GM18520 (cell line): ENCODE measurements at regions not wholly inside any gene's neighbourhood (a gene's known extent, or its start where the extent isn't known, plus 50 kb on each side); places are given as distances from the start of the nearest gene placed in this dataset.
"Not testable (repeated sequence)": the region's sequence is repeated elsewhere in the genome, so short reads cannot be mapped to it uniquely, and the experiment has no call there.

Experiments
- ATAC-seq: cut with Tn5 transposase; IDR thresholded peaks from one replicate; pipeline ENCODE4 v1.9.1; 2021; ENCODE audit not compliant: unreplicated experiment

- ATAC-seq, result no peak
Measured at GRCh38 chr11:80990885-80991284, 1550.1 kb upstream of the TENM4 start.

GRCh38 chr11:80987171-80987570, 1546.3 kb upstream of the TENM4 start:
- no peak for ATAC-seq

- no peak for ATAC-seq
Measured at GRCh38 chr11:80986421-80987074, 1545.7 kb upstream of the TENM4 start.

- no peak for ATAC-seq
Measured at GRCh38 chr11:80980227-80980626, 1539.4 kb upstream of the TENM4 start.

DNA sequence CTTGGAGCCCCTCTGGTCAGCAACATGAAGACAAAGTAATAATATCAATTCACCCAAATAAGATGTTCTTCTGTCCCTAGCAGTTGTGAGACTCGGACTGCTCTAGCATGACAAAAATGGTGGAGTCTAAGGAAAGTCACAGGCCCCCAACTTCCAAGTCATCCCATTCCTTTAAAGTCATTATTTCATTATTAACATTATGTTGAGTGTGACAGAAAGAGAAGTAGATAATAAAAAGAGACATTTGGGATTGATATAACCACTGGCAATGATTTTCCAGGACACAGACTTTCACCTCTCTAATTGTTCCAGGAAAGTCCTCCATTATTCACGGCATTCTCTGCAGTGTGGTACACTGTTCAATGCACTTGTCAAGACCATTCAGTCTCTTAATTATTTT, 1533.0 kb upstream of the TENM4 start:
- no peak for ATAC-seq

DNA sequence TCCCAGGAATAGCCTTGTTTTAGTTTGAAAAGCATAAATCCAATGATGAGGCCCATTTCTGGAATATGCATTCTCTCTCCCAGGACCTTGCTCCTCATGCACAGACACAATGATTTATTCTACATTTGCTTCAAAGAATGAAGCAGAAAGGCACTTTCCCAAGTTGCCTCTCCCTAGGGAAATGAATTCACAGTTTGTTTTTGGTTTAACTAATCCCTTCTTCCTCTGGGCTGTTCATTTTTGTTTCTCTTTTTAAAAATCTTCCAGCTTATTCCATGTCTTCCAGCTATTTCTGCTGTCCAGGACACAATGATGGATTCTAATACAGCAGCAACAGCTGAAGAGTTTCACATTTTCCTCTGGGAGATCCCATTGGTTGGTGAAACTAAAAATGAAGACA, 1529.2 kb upstream of the TENM4 start:
- no peak for ATAC-seq

- ATAC-seq, result no peak
Measured at GRCh38 chr11:80967649-80968048, 1526.8 kb upstream of the TENM4 start.

GRCh38 chr11:80960381-80961029, 1519.7 kb upstream of the TENM4 start:
- no peak for ATAC-seq

- no peak for ATAC-seq
Measured at GRCh38 chr11:80959751-80960150, 1518.9 kb upstream of the TENM4 start.

- no peak for ATAC-seq
Measured at GRCh38 chr11:80958987-80959386, 1518.2 kb upstream of the TENM4 start.

DNA sequence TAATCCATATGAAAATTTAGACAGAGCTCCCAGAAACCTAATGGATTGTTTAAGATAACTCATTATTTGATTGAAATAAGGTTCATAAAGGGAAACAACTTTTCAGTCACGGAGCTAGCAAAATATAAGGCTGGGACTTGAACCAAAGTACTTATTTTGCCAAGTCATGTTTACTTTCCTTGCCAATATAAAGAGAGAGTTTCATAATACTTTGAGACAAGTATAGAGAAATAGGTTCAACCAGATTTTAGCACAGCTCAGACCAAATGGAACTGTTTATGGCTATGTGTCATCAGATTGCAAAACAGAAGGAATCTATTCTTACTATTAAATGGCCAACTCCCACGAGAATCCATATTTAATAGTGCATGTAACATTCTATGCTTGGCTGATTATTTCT, 1517.5 kb upstream of the TENM4 start:
- ATAC-seq, result no peak

GRCh38 chr11:80955588-80955987, 1514.8 kb upstream of the TENM4 start:
- no peak for ATAC-seq

DNA sequence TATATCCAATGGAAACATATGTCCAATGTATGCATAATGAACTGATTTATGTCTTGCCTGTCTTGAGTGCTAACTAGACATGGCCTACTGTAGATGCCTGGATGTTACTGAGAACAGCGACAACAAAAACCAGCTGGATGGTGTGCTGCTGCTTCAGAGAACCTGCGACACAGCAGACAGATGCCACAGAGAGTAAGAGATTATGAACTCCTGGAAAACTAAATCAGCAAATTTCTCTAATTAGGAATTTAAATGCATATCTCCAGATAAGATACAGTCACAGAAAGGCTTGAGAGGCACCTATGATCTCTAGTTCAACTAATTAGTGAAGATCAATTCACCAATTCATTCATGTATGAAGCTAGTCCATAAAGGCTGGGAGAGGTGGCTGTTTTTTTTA, 1508.0 kb upstream of the TENM4 start:
- no peak for ATAC-seq

DNA sequence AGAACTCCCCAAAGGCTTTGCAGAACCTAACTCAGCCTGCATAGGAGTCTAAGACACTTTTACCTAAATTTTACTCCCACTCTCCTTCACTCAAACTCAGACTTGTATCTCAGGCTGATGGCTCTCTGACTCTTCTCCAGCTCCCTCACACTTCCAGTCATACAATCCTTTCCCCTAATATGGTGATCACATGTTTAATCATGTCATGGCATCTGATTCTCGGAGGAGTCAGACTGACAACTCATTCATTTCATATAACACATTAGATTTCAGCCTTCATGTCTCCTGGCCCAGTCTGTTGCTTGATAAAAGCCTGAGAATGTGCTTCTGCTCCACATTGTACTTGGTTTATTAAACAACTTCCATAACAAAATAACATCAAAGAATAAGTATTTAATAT, 1503.9 kb upstream of the TENM4 start:
- no peak for ATAC-seq

DNA sequence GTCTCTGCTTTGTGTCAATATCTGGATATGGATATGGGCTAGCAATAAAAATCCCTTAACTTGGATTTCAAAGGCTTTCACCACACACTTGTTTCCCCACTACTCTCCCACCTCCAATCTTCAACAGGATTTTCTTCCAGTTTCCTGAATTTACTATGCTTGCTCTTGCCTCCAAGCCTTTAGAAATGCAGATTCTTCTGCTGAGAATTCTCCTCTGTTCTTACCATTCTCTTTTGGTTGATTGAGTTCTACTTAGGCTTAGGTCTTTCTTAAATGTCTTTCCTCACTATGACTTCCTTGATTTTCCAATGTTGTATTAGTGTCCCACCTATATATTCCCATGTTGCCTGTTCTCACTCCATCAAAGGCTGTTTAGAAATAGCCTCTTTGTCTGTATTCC, 1502.4 kb upstream of the TENM4 start:
- ATAC-seq, result no peak

GRCh38 chr11:80937842-80938241, 1497.0 kb upstream of the TENM4 start:
- no peak for ATAC-seq

DNA sequence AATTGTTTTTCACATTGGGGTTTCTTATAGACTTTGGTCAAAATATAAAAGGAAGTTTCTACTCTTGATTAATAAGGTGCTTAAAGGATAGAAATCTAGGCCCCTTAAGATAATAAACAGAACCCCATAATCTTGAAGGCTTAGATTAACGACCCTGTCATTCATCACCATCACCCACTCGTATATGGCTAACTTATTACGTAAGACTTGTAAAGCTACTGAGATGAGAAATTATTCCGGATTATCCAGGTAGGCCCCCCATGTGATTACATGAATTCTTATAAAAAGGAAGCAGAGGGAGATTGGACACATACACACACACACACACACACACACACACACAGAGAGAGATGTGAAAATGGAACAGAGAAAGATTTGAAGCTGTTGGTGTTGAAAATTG, 1489.2 kb upstream of the TENM4 start:
- ATAC-seq, result no peak

DNA sequence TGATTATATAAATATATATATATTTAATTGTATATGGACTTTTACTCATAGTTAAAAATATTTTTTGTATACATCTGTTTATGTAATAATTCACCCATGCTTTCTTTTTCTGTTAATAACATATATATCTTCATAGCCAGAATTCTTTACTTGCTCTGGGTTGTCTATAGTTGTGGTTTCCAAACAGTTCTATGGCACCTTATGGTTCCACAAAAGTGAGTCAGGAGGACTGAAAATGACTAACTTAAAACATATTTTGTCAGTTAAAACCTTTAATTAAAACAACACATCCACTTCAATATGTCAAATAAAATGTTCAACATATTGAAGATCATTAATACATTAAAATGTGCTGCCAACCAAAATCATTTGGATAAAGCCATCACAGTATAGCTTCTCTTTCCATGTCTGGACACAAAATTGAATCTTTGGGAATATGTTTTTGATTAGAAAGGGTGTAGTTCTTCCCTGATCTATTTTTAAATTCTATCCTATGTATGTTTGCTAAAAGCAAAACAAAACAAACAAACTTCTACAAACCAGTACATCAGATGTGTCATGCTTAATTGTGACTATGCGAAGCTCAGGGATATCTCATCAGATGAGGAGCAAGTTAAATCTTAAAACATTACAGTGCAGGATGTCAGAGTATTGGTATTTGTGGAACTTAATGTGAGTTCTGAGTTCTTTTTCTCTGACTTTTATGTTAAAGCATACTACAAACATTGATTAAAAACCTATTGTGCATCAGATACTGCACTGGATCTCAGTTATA, 1488.4 kb upstream of the TENM4 start:
- ATAC-seq, result no peak

- no peak for ATAC-seq
Measured at GRCh38 chr11:80925321-80925720, 1484.5 kb upstream of the TENM4 start.

- ATAC-seq, result not testable (repeated sequence)
Measured at GRCh38 chr11:80921310-80921709, 1480.5 kb upstream of the TENM4 start.

GRCh38 chr11:80916173-80916798, 1475.5 kb upstream of the TENM4 start:
- no peak for ATAC-seq

DNA sequence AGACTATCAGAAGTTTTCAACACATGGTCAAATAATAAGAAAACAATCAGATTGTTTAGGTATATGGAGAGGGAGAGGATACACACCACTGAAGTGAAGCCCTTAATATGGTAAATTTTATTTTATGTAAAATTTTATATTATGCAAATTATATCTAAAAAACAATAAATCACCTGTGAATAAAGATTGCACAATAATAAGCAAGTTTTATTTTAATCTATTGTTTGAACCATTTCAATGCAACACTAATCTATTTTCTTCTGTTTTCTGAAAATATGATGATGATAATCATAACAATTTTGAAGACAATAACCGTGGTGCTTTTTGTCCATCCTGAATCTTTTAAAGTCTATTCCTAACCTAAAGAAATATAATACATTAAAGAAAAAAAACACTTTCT, 1473.5 kb upstream of the TENM4 start:
- no peak for ATAC-seq
